ENCODE measurements at regions not wholly inside any gene's neighbourhood (a gene's known extent, or its start where the extent isn't known, plus 50 kb on each side); places are given as distances from the start of the nearest gene placed in this dataset.

DNA sequence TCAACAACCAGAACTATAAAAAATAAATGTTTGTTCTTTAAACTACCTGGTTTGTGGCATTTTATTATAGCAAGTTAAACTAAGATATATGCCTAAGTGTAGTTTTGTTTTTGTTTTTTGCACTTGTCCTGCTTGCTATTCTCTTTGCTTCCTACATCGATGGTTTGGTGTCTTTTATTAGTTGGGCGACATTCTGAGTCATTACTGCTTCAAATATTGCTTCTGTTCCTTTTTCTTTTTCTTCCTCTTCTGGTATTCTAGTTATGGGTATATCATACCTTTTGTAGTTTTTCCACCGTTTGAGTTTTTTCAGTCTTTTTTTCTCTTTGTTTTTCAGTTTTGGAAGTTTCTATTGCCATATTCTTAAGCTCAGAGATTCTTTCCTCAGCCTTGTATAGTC, 86.9 kb downstream of the MACIR start:
- ChIA-PET CTCF (interaction anchor here (1.6 kb wide), 1 partner anchor 30 kb away, joined by 6 read pairs; no protein-coding TSS in a partner anchor), POLR2A (no interaction called here)
- TF ChIP-seq POLR2AphosphoS5 (IDR thresholded peaks at IDR 0.05; ENCODE audit: insufficient read depth, low read depth, low read length) = no peak
- TF ChIP-seq JUN (IDR thresholded peaks at IDR 0.05; ENCODE audit: borderline replicate concordance, insufficient read depth, insufficient read length, low read depth) = no peak
- TF ChIP-seq, protein P1, sequence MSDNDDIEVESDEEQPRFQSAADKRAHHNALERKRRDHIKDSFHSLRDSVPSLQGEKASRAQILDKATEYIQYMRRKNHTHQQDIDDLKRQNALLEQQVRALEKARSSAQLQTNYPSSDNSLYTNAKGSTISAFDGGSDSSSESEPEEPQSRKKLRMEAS (IDR thresholded peaks at IDR 0.05; ENCODE audit: insufficient read depth, insufficient read length) = no peak
- TF ChIP-seq, protein P2, sequence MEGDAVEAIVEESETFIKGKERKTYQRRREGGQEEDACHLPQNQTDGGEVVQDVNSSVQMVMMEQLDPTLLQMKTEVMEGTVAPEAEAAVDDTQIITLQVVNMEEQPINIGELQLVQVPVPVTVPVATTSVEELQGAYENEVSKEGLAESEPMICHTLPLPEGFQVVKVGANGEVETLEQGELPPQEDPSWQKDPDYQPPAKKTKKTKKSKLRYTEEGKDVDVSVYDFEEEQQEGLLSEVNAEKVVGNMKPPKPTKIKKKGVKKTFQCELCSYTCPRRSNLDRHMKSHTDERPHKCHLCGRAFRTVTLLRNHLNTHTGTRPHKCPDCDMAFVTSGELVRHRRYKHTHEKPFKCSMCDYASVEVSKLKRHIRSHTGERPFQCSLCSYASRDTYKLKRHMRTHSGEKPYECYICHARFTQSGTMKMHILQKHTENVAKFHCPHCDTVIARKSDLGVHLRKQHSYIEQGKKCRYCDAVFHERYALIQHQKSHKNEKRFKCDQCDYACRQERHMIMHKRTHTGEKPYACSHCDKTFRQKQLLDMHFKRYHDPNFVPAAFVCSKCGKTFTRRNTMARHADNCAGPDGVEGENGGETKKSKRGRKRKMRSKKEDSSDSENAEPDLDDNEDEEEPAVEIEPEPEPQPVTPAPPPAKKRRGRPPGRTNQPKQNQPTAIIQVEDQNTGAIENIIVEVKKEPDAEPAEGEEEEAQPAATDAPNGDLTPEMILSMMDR (IDR thresholded peaks at IDR 0.05; ENCODE audit: extremely low read depth in 1 of 2, insufficient read depth in 1 of 2, low read depth in 1 of 2, low read length in 2 of 2) = no peak
- no peak for TF ChIP-seq FOS (IDR thresholded peaks at IDR 0.05; ENCODE audit: borderline replicate concordance, insufficient read depth, low read length)
- no peak for TF ChIP-seq POLR2A (IDR thresholded peaks at IDR 0.05; ENCODE audit: low read depth, low read length)
- no peak for TF ChIP-seq MYC (IDR thresholded peaks at IDR 0.05; ENCODE audit: low read depth, low read length)
- TF ChIP-seq GATA2 (IDR thresholded peaks at IDR 0.05; ENCODE audit: insufficient read depth, insufficient read length, low read depth, low read length) = no peak
- no peak for TF ChIP-seq EZH2 (IDR thresholded peaks at IDR 0.05; ENCODE audit: borderline replicate concordance, low read depth, low read length, severe bottlenecking)
- Histone ChIP-seq H3K4me2 (ENCODE audit: insufficient read depth, low read length) (no peak overlapping the region), H3K9me1 (replicated peaks; ENCODE audit: control insufficient read depth, extremely low read depth, insufficient read depth, low read length) (no peaks in the 10 kb centered on the region), H3K4me3 (replicated peaks in 1 of 3; ENCODE audit: insufficient read depth in 1 of 3, low read depth in 1 of 3, low read length in 3 of 3) (no peak overlapping the region), H4K20me1 (replicated peaks; ENCODE audit: control insufficient read depth, extremely low read depth, insufficient read depth, low read length) (no peaks in the 10 kb centered on the region), H2AFZ (ENCODE audit: low read depth, low read length) (no peak overlapping the region), H3K9ac (replicated peaks; ENCODE audit: extremely low read depth, insufficient read depth, low read length) (no peak overlapping the region), H3K27ac (ENCODE audit: insufficient read depth, low read depth, low read length) (no peak overlapping the region), H3K36me3 (ENCODE audit: control insufficient read depth in 2 of 2, extremely low read depth in 1 of 2, insufficient read depth in 2 of 2, low read length in 2 of 2) (no peaks in the 10 kb centered on the region), H3K4me1 (ENCODE audit: control insufficient read depth, extremely low read depth, insufficient read depth, low read length) (peaks cover 5% of the 10 kb centered on the region), H3K79me2 (ENCODE audit: control insufficient read depth, insufficient read depth, low read length) (no peaks in the 10 kb centered on the region), H3K27me3 (ENCODE audit: control insufficient read depth in 2 of 2, insufficient read depth in 2 of 2, low read length in 2 of 2) (no peaks in the 10 kb centered on the region), H3K9me3 (replicated peaks; ENCODE audit: control insufficient read depth, insufficient read depth, low read length) (no peaks in the 10 kb centered on the region)
- no peak for FAIRE-seq
- intact Hi-C loops (cut with micrococcal nuclease) = no loop called here
- BruUV-seq (replicated peaks) = no TSS peak
- DNase-seq (ENCODE audit: low read depth, low spot score) = no peak
- dilution Hi-C loops (cut with MboI; ENCODE audit: extremely low pct_ligation_motif_present, low sequenced_read_pairs) = no loop called here

All from endothelial cell of umbilical vein (primary cell).